Left ventricle myocardium superior (tissue), 1 donor: ENCODE measurements at regions not wholly inside any gene's neighbourhood (a gene's known extent, or its start where the extent isn't known, plus 50 kb on each side); places are given as distances from the start of the nearest gene placed in this dataset.

ENCODE experiments used
- ATAC-seq: fragments of 200-7000 bp; cut with Tn5 transposase; one replicate; pipeline ENCODE4 v1.9.1; 2020; ENCODE audit warnings: mild to moderate bottlenecking, moderate library complexity
- DNase-seq: peaks from one replicate; pipeline ENCODE4 v3.0.0-alpha.2; 2020
- intact Hi-C: fragments of 100-400 bp; cut with micrococcal nuclease; formaldehyde crosslinking; loops from one replicate; pipeline ENCODE4 v1.11.0; 2022
- donor health status: DM: no; HTN: yes; CAD: no; lungs with severe emphysema.

GRCh38 chr2:105654474-105655004, 90.2 kb upstream of the NCK2 start:
- no peak for ATAC-seq

DNA sequence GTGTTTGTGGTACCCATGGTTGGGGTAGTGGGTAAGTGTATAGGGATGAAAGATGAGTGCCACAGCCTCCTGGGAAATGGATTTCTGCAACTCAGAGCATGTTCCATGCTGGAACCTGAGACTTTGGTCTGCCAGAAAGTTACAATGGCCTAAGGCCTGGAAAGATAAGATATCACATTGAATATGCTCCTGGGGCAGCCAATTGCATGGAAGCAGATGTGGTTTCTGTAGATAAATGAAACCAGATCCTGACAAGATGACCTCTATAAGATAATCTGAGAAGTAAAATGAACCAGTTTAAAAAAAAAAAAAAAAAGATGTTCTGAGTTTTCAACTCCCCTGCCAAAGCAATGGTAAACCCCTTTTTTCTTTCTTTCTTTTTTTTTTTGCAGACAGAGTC, 91.4 kb upstream of the NCK2 start:
- DNase-seq (no peak), ATAC-seq (no peak)
- intact Hi-C loops: no loop called here

More at GRCh38 chr2:105654474-105655004, 90.2 kb upstream of the NCK2 start:
- intact Hi-C loops: no loop called here
- DNase-seq: no peak

- ATAC-seq: no peak
- intact Hi-C loops: no loop called here
- DNase-seq: no peak
These were observed 92.5 kb upstream of the NCK2 start for GRCh38 chr2:105652014-105652796.

DNA sequence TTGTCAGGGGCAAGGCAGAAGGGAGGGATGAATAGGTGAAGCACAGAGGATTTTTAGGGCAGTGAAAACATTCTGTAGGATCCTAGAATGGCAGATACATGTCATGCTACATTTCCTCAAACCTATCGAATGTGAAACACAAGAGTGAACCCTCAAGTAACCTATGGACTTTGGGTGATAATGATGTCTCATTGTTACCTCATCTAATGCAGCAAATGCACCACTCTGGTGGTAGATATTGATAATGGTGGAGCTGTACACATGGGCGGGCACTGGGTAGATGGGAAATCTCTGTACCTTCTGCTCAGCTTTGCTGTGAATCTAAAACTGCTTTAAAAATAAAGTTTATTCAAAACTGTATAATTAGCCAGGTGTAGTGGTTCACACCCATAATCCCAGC, 95.2 kb upstream of the NCK2 start:
- no peak for ATAC-seq
- DNase-seq: no peak
- intact Hi-C loops: no loop called here

DNA sequence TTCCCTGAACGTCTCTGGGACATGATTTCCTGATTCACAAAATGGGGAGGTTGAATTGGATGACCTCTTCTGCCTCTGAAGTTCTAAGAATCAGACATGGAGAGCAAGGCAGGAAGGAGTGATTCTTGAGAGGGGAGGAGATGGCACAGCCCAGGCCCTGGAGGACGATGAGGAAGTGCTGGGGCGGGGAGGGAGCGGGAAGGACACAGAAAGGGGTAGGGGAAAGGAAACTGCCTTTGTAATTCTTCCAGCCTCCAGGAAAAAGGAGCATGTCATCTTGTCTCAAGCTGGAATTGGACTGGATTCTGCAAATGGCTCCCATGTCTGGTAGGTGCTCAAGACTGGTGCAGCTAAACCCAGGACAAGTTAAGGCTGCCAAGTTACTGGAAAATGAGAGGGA, 97.0 kb upstream of the NCK2 start:
- intact Hi-C loops: no loop called here
- no peak for DNase-seq
- ATAC-seq: no peak

DNA sequence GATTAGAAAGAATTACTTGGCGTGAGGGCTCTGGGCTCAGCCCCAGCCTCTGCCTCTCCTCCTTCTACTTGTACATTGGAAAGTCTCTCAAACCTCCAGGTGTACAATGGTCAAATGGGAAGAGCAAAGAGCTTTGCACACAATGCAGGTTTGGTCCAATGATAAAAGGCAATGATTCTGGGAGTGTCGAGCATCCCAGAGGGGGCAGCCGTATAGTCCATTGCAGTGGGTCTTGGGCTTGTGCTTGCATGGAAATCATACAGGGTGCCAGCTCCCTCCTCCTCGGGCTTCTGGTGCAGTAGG, 98.0 kb upstream of the NCK2 start:
- DNase-seq (no peak), ATAC-seq (no peak)
- intact Hi-C loops: no loop called here

DNA sequence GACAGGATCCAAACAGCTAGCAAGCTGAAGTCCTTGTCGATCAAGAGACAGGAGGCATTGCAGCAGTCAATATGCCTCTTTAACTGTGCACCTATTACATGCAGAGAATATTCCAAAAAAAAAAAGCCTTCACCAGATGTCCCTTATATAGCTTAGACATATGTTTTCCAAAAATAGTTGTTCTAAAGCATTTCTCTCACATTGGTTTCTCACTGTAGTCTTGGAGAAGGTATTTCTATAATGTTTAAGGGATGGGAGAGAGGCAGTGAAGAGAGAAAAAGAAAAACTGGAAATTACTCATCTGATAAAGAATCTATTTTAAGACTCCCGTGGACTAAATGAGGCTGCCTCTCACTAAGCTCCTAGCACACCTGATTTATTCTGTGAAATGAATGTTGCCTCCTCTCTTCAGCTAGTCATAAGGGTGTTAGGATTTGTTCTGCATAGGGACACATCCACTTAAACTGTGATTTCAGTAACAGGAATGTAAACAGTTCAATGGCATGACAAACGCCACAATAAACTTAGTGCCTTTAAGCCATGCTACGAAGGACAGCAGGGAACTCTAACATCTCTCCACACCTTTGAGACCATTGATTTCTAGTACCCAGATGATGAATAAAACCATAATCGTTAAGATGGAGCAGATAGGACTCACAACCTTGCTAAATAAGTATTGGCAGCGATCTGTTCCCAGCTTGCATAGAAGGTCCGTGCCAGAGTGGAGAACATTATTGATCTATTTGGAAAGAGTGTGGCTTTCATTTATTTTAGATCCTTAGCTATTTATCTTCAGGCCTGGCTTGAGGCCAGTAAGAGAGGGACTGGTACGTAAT, 98.6 kb upstream of the NCK2 start:
- ATAC-seq (no peak), DNase-seq (no peak)
- intact Hi-C loops: no loop called here

DNA sequence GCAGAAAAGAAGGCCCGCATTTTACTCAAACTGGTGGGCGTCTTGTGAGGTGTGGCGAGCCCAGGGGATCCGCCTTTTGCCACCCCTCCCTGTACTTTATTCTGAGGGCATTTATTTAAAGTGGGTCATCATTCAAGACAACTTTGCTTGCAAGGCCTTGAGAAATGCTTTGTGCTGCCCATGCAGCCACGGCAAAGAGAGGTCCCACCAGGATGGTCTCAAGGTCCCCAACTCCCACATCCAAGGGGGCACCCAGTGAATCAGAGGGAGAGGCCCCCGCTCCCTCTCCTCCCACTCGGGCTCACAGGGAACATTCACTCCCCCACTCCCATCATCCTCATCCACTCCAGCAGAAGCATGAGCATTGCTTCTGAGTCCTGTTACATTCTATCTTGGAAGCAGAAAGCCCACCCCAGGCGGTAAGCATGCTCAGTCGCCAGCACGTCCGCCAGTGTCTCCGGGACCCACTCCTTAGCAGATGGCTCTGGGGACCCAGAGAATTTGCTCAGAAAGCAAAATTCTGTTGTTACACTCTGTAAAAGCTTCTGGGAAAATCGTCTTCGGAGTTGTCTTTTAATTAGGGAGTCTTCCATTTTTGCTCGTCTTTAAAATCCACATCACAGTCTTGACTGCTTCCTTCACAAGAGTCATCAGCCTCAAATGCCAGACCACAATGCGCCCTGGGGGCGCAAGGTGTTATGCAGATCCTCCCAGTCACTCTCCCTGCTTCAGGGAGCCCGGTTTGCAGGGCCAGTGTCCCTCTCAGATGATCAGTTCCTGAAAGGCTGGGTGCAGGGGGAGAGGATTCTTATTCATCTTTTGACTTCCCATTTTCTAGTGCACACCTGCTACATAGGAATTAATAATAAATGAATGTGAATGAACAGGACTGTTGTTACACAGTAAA, 99.4 kb upstream of the NCK2 start:
- DNase-seq (no peak), ATAC-seq (no peak)
- intact Hi-C loops: no loop called here

- ATAC-seq: no peak
These were observed 100.3 kb upstream of the NCK2 start for GRCh38 chr2:105644174-105644980.

DNA sequence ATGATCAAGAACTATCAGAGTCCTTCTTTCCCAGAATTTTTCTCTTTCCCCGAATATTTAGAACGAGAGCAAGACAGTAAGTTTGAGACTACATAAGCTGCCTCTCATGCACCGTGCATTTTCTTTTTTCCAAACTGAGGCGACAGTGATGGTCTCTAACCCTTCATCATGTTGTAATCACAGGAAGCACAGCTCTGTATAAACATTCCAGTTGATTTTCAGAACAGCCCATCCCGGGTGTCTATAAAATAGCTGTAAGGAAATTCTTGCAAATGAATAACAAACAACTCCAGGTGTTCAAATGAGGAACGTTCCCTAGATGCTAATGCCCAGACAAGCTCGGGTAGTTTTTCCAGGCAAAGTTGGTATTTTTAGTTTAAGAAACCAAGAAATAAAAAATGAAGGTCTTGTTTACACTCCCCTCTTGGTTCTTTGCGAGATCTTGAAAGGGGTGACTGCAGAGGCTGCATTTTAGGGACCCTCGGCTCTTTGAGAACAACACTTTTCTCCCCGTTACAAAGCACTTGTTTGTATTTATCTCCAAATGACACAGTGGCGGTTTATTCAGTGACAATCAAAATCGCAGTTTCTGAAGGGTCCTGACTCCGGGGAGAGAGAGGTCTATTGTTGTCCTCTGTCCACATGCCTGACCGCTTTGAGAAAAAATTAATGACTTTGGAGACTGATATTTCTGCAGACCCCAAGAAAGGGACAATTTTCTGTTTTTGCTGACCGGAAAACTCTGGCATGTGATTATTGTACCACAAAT, 101.1 kb upstream of the NCK2 start:
- ATAC-seq: no peak
- DNase-seq: no peak
- intact Hi-C loops: no loop called here

More at GRCh38 chr2:105644174-105644980, 100.3 kb upstream of the NCK2 start:
- DNase-seq: no peak
- intact Hi-C loops: no loop called here

DNA sequence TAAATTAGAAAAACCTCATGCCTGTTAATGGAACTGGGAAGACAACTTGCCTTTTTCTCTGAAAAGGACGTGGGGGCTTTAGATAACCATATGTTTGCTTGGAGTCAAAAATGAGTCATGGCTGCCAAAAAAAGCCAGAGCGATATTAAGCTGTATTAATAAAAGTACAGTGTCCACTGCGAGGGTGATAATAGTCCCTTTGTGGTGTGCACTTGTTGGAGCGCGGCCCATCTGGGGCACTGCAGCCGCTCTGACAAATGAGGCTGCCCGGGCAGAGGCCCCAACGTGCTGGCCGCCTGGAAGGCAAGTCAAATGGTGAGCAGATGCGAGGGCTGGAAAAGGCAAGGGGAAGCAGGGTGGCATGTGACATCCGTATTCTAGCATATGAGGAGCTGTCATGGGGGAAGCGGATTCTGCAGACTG, 103.3 kb upstream of the NCK2 start:
- DNase-seq (no peak), ATAC-seq (peak; percentile 13)
- intact Hi-C loops: no loop called here

DNA sequence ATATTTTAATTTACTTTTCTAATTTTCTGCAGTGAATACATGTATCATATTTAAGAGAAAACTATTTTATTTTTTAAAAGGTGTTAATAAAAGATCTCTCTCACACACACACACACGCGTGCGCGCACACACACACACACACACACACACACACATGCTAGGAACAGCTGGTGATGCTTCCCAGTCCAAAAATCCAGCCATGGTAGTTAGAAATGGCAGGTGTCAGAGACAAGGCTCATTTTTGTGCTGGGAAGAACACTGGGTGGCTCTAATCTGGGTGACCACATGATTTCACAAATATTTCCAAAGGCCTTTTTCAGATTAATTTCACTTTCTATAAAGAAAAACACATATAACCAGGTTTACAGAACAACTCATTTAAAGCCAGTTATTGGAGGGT, 104.5 kb upstream of the NCK2 start:
- intact Hi-C loops: no loop called here
- no peak for ATAC-seq
- DNase-seq: no peak

DNA sequence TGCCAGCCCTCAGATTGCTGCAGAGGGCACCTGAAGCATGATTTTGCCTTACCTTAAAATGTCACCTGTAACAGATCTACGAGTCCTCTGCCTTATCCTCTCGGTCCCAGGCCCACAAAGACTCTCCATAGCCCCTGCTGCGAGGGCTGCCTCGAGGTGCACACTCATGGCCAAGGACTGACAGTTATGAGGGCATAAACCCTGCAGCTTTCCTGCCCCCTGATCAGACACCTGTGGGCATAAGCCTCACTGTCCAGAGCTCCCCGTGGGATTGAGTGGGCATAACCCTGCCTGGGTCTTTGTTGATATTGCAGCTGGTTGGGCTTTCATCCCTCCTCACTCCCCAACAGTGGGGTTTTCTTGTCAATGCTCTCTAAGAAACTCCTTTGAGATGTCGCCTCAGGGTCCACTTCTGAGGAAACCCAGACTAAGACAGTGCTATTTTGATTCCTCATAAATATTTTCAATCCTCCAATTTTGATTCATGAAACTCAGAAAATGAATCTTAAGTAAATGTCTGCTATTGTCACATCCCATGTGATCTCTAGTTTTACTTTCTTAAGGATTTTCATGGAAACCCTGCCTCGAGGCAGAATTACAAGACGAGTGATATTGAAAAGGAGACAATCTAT, 108.5 kb upstream of the NCK2 start:
- intact Hi-C loops: no loop called here
- no peak for DNase-seq
- ATAC-seq: no peak

- ATAC-seq (no peak), DNase-seq (no peak)
- intact Hi-C loops: no loop called here
These were observed 109.1 kb upstream of the NCK2 start for GRCh38 chr2:105635564-105635963.

- intact Hi-C loops: no loop called here
- ATAC-seq: no peak
- DNase-seq: no peak
These were observed 110.5 kb upstream of the NCK2 start for GRCh38 chr2:105634198-105634597.

GRCh38 chr2:105631922-105632321, 112.8 kb upstream of the NCK2 start:
- no peak for DNase-seq

GRCh38 chr2:105631011-105631410, 113.7 kb upstream of the NCK2 start:
- intact Hi-C loops: no loop called here
- ATAC-seq (no peak), DNase-seq (no peak)

More at GRCh38 chr2:105631922-105632321, 112.8 kb upstream of the NCK2 start:
- intact Hi-C loops: no loop called here
- no peak for ATAC-seq

GRCh38 chr2:105629634-105630033, 115.1 kb upstream of the NCK2 start:
- DNase-seq: no peak
- intact Hi-C loops: no loop called here
- no peak for ATAC-seq
